Activated T-cell treated with anti-CD3 and anti-CD28 coated beads, Interleukin-2, amount 50 U/mL, for 48 hours (primary cell): ENCODE measurements at regions not wholly inside any gene's neighbourhood (a gene's known extent, or its start where the extent isn't known, plus 50 kb on each side); places are given as distances from the start of the nearest gene placed in this dataset.

Experiments
- DNase-seq, 2 experiments: peaks; one replicate each; pipeline ENCODE4 v3.0.0-alpha.2; 2020

- DNase-seq, result no peak
These were observed 1207.1 kb downstream of the PCDH17 start for GRCh38 chr13:58838615-58839014.

- DNase-seq, result no peak
These were observed 1211.5 kb downstream of the PCDH17 start for GRCh38 chr13:58843071-58843470.

GRCh38 chr13:58843567-58843966 lies 1212.0 kb downstream of the PCDH17 start:
- DNase-seq, result no peak

GRCh38 chr13:58850161-58850560 lies 1218.6 kb downstream of the PCDH17 start:
- DNase-seq, result no peak

GRCh38 chr13:58852076-58852475 lies 1220.5 kb downstream of the PCDH17 start:
- DNase-seq, result no peak

GRCh38 chr13:58855283-58855682 lies 1223.7 kb downstream of the PCDH17 start:
- no peak for DNase-seq

- DNase-seq, result no peak
These were observed 1227.4 kb downstream of the PCDH17 start for GRCh38 chr13:58858870-58859371.

GRCh38 chr13:58865286-58865685 lies 1233.7 kb downstream of the PCDH17 start:
- no peak for DNase-seq

GRCh38 chr13:58869566-58869965 lies 1238.0 kb downstream of the PCDH17 start:
- no peak for DNase-seq

- no peak for DNase-seq
These were observed 1244.9 kb downstream of the PCDH17 start for GRCh38 chr13:58876473-58876872.

GRCh38 chr13:58879114-58879513 lies 1247.6 kb downstream of the PCDH17 start:
- DNase-seq, result no peak

GRCh38 chr13:58882516-58882915 lies 1251.0 kb downstream of the PCDH17 start:
- no peak for DNase-seq

GRCh38 chr13:58883405-58883804 lies 1251.9 kb downstream of the PCDH17 start:
- DNase-seq, result no peak

GRCh38 chr13:58884353-58885209 lies 1253.0 kb downstream of the PCDH17 start:
- DNase-seq, result no peak

GRCh38 chr13:58889474-58889873 lies 1257.9 kb downstream of the PCDH17 start:
- no peak for DNase-seq

GRCh38 chr13:58893396-58893795 lies 1261.9 kb downstream of the PCDH17 start:
- DNase-seq, result no peak

- no peak for DNase-seq
These were observed 1257.3 kb downstream of the DIAPH3 start for GRCh38 chr13:58906329-58907007.

GRCh38 chr13:58907347-58907746 lies 1256.4 kb downstream of the DIAPH3 start:
- no peak for DNase-seq

GRCh38 chr13:58908019-58908679 lies 1255.6 kb downstream of the DIAPH3 start:
- no peak for DNase-seq

- no peak for DNase-seq
These were observed 1244.2 kb downstream of the DIAPH3 start for GRCh38 chr13:58919551-58919950.

- DNase-seq, result no peak
These were observed 1242.6 kb downstream of the DIAPH3 start for GRCh38 chr13:58921129-58921528.

GRCh38 chr13:58926858-58927257 lies 1236.9 kb downstream of the DIAPH3 start:
- no peak for DNase-seq

GRCh38 chr13:58933475-58933874 lies 1230.3 kb downstream of the DIAPH3 start:
- DNase-seq, result no peak

GRCh38 chr13:58935689-58936088 lies 1228.0 kb downstream of the DIAPH3 start:
- DNase-seq, result no peak
